ENCODE measurements at regions not wholly inside any gene's neighbourhood (a gene's known extent, or its start where the extent isn't known, plus 50 kb on each side); places are given as distances from the start of the nearest gene placed in this dataset.

DNA sequence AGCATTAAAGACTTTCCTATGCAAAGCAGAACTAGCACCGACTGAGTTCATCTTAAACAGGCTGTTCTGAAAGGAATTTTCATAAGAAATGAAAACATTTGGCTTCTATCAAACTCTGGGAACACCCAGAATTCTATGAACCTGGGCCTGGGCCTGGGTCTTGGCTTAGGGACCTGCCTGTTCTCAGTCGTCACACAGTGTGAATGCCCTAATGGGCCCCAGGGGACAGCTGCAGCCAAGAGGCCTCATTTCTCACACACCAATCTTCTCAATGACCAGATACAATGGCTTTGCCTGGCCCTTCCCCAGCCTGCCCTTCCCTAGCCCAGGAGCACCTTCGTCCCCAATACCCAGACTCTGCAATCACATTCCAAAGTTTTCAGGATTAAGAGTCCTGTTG is 234.9 kb upstream of the ARHGAP20 start:
- TF ChIP-seq POLR2A (IDR thresholded peaks at IDR 0.05; ENCODE audit: borderline replicate concordance, extremely low read depth, insufficient read depth, insufficient read length) = no peak
- TF ChIP-seq, protein P1, sequence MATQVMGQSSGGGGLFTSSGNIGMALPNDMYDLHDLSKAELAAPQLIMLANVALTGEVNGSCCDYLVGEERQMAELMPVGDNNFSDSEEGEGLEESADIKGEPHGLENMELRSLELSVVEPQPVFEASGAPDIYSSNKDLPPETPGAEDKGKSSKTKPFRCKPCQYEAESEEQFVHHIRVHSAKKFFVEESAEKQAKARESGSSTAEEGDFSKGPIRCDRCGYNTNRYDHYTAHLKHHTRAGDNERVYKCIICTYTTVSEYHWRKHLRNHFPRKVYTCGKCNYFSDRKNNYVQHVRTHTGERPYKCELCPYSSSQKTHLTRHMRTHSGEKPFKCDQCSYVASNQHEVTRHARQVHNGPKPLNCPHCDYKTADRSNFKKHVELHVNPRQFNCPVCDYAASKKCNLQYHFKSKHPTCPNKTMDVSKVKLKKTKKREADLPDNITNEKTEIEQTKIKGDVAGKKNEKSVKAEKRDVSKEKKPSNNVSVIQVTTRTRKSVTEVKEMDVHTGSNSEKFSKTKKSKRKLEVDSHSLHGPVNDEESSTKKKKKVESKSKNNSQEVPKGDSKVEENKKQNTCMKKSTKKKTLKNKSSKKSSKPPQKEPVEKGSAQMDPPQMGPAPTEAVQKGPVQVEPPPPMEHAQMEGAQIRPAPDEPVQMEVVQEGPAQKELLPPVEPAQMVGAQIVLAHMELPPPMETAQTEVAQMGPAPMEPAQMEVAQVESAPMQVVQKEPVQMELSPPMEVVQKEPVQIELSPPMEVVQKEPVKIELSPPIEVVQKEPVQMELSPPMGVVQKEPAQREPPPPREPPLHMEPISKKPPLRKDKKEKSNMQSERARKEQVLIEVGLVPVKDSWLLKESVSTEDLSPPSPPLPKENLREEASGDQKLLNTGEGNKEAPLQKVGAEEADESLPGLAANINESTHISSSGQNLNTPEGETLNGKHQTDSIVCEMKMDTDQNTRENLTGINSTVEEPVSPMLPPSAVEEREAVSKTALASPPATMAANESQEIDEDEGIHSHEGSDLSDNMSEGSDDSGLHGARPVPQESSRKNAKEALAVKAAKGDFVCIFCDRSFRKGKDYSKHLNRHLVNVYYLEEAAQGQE (IDR thresholded peaks at IDR 0.05; ENCODE audit: low read depth) = no peak
- TF ChIP-seq POLR2AphosphoS5 (IDR thresholded peaks at IDR 0.05; ENCODE audit: low read depth, low read length) = no peak
- TF ChIP-seq, protein P2, sequence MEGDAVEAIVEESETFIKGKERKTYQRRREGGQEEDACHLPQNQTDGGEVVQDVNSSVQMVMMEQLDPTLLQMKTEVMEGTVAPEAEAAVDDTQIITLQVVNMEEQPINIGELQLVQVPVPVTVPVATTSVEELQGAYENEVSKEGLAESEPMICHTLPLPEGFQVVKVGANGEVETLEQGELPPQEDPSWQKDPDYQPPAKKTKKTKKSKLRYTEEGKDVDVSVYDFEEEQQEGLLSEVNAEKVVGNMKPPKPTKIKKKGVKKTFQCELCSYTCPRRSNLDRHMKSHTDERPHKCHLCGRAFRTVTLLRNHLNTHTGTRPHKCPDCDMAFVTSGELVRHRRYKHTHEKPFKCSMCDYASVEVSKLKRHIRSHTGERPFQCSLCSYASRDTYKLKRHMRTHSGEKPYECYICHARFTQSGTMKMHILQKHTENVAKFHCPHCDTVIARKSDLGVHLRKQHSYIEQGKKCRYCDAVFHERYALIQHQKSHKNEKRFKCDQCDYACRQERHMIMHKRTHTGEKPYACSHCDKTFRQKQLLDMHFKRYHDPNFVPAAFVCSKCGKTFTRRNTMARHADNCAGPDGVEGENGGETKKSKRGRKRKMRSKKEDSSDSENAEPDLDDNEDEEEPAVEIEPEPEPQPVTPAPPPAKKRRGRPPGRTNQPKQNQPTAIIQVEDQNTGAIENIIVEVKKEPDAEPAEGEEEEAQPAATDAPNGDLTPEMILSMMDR (IDR thresholded peaks at IDR 0.05 in 2 of 3, conservative IDR thresholded peaks at IDR 0.05 in 1 of 3; ENCODE audit: borderline replicate concordance in 1 of 3, insufficient read depth in 1 of 3, low read depth in 2 of 3, low read length in 2 of 3) = no peak
